GM19455 (cell line): ENCODE measurements at regions not wholly inside any gene's neighbourhood (a gene's known extent, or its start where the extent isn't known, plus 50 kb on each side); places are given as distances from the start of the nearest gene placed in this dataset.

ENCODE experiments used
- ATAC-seq: cut with Tn5 transposase; IDR thresholded peaks from one replicate; pipeline ENCODE4 v1.9.1; 2021; ENCODE audit not compliant: unreplicated experiment

DNA sequence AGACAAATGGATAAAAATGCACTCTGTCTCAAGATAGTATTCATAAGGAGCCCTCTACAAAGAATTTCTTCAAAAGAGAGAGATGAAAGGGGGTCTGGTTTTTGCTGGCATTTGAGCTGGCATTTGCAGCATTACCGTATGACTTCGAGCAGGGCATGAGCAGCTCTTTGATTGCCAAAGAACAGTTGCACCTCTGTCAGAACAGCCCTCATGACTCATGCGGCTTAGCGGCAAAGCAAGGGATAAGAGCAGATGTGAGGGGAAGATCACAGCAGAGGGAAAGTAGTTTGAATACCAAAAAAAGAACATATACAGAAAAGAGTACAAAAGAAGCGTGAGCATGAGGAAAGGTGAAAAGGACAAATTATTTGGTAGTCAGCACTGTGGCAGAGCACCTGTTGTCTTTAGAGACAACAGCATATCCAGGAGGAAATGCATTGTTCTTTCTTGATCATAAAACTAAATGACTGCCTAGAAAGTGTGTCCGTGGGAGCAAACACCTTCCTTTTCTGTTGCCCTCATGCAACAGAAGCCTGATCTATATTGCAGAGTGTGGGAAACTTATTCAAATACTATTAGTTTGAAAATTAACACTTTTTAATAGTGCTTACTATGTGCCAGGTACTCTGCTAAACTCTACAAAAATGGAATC lies 80.5 kb upstream of the SLC24A5 start:
- no peak for ATAC-seq

GRCh38 chr15:48041454-48041853 lies 79.3 kb upstream of the SLC24A5 start:
- ATAC-seq = no peak

GRCh38 chr15:48046813-48047438 lies 73.9 kb upstream of the SLC24A5 start:
- ATAC-seq = no peak

DNA sequence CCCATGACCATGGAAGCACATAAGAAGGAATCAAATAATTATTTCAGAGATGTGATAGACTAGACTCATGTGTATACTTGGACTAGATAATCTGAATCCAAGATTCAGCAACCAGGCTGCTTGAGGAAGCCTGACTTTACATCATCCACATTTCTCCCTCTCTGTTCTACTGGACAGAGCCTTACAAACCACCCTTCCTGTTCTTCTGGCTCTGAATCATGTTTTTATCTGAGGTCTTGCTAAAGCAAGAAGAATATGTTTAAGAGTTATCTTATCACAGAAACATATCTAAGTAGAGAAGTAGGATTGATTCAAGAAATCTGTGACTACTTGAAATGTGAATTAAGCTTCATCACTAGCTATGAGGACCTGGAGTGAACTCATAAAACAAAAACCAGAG lies 71.1 kb upstream of the SLC24A5 start:
- no peak for ATAC-seq

- no peak for ATAC-seq
These were observed 67.8 kb upstream of the SLC24A5 start for GRCh38 chr15:48052946-48053345.

DNA sequence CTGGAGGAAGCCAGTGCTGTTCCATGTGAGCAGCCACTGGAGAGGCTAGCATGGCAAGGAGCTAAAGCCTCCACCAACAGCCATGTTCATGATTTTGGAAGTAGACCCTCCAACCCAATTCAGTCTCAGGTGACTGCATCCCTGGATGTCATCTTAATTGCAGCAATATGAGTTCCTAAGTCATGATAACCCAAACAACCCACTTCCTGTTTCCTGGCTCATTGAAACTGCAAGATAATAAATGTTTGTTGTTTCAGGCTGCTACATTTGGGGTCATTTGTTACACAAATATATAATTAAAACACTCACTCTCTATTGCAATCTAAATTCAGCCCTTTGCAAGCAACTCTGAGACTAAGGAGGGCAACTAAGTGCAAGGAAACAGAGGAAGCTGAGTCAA lies 62.4 kb upstream of the SLC24A5 start:
- ATAC-seq = no peak

DNA sequence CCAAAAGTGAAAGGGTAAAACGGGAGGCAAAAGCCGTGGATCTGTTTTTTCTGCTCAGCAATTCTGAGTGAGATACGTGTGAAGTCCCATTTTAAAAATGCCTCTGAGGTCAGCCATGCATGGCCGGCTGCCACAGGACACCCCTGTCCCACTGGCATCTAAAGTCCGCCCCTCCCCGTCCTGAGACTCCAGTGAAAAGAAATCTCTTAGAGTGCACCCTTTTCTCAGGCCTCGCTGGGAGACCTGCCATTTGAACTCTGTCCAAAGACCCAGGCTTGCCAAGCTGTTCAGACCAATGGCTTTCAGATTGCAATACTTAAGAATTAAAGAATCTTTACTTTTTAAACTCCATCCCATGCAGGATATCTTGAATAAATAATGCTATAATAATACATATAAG lies 61.0 kb upstream of the SLC24A5 start:
- ATAC-seq = no peak

DNA sequence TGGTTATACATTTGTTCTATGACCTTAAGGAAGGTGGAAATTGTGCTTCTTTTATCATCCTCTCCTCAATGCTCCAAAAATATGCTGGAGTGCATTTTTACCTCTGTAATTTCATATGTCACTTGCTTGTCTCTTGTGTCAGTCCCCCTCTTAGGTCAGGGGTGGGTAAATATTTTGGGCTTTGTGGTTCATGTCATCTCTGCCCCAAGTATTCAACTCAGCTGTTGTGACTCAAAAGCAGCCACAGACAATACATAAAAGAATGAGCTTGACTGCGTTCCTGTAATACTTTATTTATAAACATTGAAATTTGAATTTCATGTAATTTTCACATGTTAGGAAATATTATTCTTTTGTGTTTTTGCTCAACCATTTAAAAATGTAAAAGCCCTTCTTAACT lies 60.4 kb upstream of the SLC24A5 start:
- ATAC-seq = no peak

DNA sequence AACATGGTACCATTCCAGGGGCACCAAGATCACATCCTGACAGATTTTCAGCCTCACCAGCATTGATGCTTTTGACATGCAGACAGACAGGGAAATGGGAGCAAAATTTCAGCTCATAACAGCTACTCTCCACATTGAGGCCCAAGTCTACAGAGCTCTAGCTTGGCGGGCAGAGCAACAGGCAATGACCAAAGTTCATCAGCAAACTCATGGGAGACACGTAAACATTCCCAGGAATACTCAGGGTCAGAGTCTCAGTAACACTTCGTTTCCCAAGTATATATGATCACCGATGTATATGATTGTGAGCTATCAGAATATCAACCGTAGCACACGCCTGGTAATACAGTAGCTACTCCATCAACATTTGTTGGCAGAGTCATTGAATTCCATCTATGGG lies 59.2 kb upstream of the SLC24A5 start:
- no peak for ATAC-seq

DNA sequence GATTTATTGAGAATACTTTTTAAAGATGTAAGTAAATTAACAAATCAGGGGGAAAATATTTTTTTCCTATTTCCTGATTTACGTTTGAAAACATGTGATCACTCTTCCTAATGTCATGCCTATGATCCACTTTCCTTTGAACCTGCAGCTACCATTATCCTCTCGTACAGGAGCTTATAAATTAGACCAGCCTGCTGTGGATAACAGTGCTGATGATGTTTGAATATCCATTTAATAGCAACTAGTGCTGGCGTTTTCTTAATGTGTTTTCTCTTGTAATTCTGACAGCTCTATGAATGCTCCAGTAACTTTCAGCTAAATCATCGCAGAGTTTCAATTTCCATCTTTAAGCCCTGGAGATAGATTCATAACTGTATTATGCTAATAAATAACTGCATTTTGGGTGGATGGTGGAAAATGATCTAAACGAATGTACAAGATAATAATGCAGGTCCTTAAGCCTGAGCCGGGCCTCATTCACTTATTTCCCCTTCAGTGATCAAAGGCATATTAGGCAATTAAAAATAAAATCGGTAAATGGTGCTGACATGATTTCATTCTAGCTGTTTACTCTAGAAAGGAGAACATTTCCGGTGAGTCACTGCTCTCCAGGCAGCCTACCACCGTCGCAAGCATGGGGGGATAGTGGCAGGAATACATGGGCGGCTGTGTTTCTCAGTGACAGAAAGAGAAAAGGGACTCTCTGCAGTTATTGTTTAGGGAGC lies 58.5 kb upstream of the SLC24A5 start:
- no peak for ATAC-seq

DNA sequence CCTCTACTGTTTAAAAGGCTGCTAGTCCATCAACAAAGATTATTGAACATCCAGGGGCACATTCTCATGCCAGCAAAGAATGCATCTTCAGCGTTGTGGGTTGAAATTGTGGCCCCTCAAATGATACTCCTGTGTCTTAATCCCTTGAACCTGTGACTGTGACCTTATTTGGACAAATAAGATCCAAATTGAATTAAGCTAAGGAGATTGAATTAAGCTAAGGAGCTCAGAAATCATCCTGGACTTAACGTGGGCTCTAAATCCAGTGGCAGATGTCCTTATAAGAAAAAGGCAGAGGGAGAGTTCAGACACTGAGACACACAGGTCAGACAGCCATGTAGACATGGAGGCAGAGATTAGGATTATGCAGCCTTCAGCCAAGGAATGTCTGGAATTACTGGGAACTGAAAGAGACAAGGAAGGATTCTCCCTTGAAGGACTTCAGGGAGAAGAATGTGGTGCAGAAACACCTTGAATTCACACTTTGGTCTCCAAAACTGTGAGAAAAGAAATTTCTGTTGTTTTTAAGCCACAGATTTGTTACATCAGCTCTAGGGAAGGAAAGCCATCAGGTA lies 57.3 kb upstream of the SLC24A5 start:
- no peak for ATAC-seq

GRCh38 chr15:48064421-48064820 lies 56.4 kb upstream of the SLC24A5 start:
- ATAC-seq = no peak

DNA sequence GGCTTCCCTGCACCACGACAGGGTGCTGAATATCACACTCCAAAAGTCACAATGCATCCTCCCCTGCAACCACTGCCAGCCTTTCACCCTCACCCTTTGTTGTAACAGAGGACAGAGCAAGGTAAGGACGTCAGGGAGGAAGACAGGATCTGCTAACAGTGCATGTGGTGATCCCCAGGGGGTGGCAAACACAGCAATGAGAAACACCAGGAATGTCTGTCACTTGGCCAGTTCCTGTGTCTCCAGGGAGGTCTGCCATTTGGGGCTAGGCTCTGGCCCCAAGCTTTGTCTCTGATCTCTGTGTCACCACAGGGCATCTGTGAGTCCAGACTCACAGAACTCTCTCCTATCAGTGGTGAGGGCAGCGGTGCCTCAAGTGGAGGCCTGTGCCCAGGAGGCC lies 54.3 kb upstream of the SLC24A5 start:
- ATAC-seq = no peak
